ENCODE measurements at regions not wholly inside any gene's neighbourhood (a gene's known extent, or its start where the extent isn't known, plus 50 kb on each side); places are given as distances from the start of the nearest gene placed in this dataset.

GRCh38 chr18:60543646-60544045 lies 171.1 kb upstream of the MC4R start:
- DNase-seq (ENCODE audit: low read depth), result no peak
- no peak for TF ChIP-seq CTCF (conservative IDR thresholded peaks at IDR 0.05; ENCODE audit: low read depth, low read length)
- H3K4me3 ChIP-seq (ENCODE audit: low read length), result no peak overlapping the region

GRCh38 chr18:60549338-60549960 lies 176.9 kb upstream of the MC4R start:
- peak; percentile 38 for DNase-seq (ENCODE audit: low read depth)
- TF ChIP-seq CTCF (conservative IDR thresholded peaks at IDR 0.05; ENCODE audit: low read depth, low read length), result peak; percentile 82
- H3K4me3 ChIP-seq (ENCODE audit: low read length), result no peak overlapping the region

- H3K4me3 ChIP-seq (ENCODE audit: low read length), result no peak overlapping the region
- DNase-seq (ENCODE audit: low read depth), result no peak
- no peak for TF ChIP-seq CTCF (conservative IDR thresholded peaks at IDR 0.05; ENCODE audit: low read depth, low read length)
Observed at GRCh38 chr18:60552948-60553347, 180.4 kb upstream of the MC4R start.

- no peak for DNase-seq (ENCODE audit: low read depth)
- TF ChIP-seq CTCF (conservative IDR thresholded peaks at IDR 0.05; ENCODE audit: low read depth, low read length), result no peak
- H3K4me3 ChIP-seq (ENCODE audit: low read length), result no peak overlapping the region
Observed at GRCh38 chr18:60554967-60555366, 182.4 kb upstream of the MC4R start.

- DNase-seq (ENCODE audit: low read depth), result no peak
- TF ChIP-seq CTCF (conservative IDR thresholded peaks at IDR 0.05; ENCODE audit: low read depth, low read length), result no peak
- no peak overlapping the region for H3K4me3 ChIP-seq (ENCODE audit: low read length)
Observed at GRCh38 chr18:60555625-60556024, 183.1 kb upstream of the MC4R start.

- H3K4me3 ChIP-seq (ENCODE audit: low read length), result no peak overlapping the region
- DNase-seq (ENCODE audit: low read depth), result no peak
- TF ChIP-seq CTCF (conservative IDR thresholded peaks at IDR 0.05; ENCODE audit: low read depth, low read length), result no peak
Observed at GRCh38 chr18:60556326-60556725, 183.8 kb upstream of the MC4R start.

GRCh38 chr18:60560071-60560470 lies 187.5 kb upstream of the MC4R start:
- no peak for TF ChIP-seq CTCF (conservative IDR thresholded peaks at IDR 0.05; ENCODE audit: low read depth, low read length)
- DNase-seq (ENCODE audit: low read depth), result no peak
- H3K4me3 ChIP-seq (ENCODE audit: low read length), result no peak overlapping the region
